Esophagus muscularis mucosa (tissue), 4 donors: ENCODE measurements at regions not wholly inside any gene's neighbourhood (a gene's known extent, or its start where the extent isn't known, plus 50 kb on each side); places are given as distances from the start of the nearest gene placed in this dataset.

Source experiments
- CTCF ChIP-seq, 3 experiments: fragments of 200-600 bp in 2 of 3; fragments of 450-650 bp in 1 of 3; sonication (generic) in 2 of 3; IDR thresholded peaks; one replicate each; pipeline ENCODE4 v1.5.1; 2017 to 2019; ENCODE audit warnings: antibody characterized with exemption in 3 of 3, mild to moderate bottlenecking in 2 of 3, moderate library complexity in 1 of 3
- EP300 ChIP-seq: sonication (generic); formaldehyde crosslinking; IDR thresholded peaks from one replicate; pipeline ENCODE4 v1.6.1; 2017; ENCODE audit warnings: antibody characterized with exemption
- POLR2A ChIP-seq: fragments of 450-650 bp; IDR thresholded peaks from one replicate; pipeline ENCODE4 v1.6.1; 2017; ENCODE audit warnings: antibody characterized with exemption, moderate library complexity, mild to moderate bottlenecking, low read depth
- POLR2AphosphoS5 ChIP-seq, 2 donors: sonication (generic); formaldehyde crosslinking; IDR thresholded peaks; one replicate each; pipeline ENCODE4 v1.6.1; 2017; ENCODE audit warnings: antibody characterized with exemption in 2 of 2

GRCh38 chr5:123950701-123951581 lies 439.0 kb downstream of the CSNK1G3 start:
- TF ChIP-seq POLR2A (no peak), CTCF (IDR thresholded peaks at IDR 0.05) (no peak), POLR2AphosphoS5 (IDR thresholded peaks at IDR 0.05) (no peak), EP300 (no peak)
